ENCODE measurements at regions not wholly inside any gene's neighbourhood (a gene's known extent, or its start where the extent isn't known, plus 50 kb on each side); places are given as distances from the start of the nearest gene placed in this dataset.
"Not testable (repeated sequence)": the region's sequence is repeated elsewhere in the genome, so short reads cannot be mapped to it uniquely, and the experiment has no call there.

DNA sequence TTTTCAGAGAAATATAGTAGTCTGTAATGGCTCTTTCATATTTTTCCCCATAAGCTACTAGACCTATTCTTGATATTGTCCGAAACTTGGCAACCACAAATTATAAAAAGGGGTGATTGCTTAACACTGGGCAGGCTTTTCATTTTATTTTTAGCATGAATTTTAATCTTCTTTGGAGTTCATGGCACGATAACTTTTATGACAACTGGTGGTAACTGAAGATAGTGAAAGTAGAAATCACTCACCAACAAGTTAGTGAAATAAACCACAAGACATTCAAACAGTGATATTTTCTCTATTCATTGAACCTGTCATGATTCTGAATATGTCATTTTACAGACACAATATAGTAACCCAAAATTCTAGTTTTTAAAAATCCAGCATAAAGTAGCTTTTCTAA, 213.9 kb downstream of the PRDM9 start:
- no peak for DNase-seq (ENCODE audit: low read depth)

DNA sequence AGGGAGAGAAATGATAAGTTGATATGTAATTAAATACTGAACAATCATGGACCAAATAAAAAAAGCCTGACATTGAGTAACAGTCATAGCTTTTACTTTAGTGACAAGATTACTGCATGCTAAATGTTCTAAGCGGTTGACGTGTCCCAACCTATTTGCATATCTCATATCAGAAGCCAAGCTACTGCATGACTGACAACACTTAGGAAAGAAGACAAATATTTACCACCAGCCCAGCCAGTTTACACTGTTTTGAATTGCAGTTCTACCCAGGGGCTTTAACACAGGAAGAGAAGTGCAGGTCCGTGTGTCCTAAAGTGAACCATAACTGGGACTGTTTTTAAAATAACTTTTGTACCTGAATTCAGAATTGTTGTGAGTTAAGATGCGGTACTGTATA, 219.9 kb downstream of the PRDM9 start:
- no peak for DNase-seq (ENCODE audit: low read depth)

DNA sequence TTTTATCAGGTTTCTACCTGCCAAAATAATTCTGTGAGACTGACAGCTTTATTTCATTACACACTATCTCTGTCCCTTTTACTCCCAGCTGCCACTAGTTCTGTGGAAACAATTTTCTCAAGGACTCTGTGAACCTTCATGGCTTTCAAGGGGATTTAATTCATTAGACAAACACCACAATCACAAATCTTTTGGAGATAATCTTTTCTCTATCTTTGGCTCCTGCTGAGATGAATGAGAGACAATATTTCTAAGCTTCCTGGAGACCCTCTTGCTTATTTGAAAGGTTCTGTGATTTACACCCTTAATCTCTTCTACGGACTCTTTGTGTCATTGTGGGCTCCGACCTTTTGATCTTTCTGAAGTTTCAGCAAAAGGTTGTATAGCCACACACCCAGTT, 222.6 kb downstream of the PRDM9 start:
- no peak for DNase-seq (ENCODE audit: low read depth)

DNA sequence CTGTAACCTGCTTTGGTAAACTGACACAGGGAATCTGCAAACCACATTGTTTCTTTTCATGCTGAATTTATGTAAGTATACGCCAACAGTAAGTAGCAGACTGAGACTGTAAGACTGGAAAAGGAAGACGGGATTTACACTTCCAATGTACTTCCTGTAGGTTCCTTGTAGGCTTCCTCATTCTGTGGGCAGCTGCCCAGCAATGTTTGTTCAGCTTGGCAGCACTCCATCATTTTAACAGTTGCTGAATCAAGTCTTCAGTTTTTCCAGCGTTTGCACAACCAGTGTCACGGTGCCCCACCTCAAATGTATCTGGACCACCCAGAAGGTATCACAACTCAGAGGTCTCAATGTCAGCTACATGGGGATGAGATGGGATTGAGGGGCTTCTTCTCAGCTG, 232.6 kb downstream of the PRDM9 start:
- no peak for DNase-seq (ENCODE audit: low read depth)

DNA sequence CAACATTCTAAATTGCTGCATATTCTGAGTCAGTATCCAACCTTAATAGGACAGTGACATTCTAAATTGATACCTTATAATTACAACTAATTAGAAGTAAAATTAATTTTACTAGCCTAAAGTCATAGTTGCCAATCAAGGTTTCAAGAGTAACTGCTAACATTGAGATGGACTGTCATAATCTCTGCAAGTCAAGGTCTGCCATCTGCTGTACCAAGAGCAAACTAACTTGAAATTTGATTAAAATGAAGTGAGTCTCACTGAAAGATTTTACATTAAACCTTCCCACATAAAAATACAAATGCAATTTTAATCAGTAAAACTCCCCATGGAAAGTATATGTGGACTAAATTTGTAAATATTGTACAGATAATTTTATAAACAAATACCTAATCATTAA, 235.3 kb downstream of the PRDM9 start:
- DNase-seq (ENCODE audit: low read depth): no peak

DNA sequence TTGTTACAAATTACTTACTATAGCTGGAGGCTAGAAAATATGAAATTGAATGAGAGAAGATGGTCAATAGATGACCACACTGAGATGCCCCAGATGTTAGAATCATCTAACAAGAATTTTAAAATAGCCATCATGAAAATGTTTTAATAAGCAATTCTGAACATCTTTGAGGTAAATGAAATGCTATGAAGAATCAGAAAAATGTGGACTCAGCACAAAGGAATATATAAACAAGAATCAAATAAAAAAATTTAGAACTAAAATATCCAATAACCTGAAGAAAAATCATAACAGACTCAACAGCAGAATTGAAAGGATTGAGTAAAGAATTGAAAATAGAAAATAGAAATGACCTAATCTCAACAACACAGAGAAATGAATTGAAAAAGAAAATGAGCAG, 248.5 kb downstream of the PRDM9 start:
- DNase-seq (ENCODE audit: low read depth): no peak

DNA sequence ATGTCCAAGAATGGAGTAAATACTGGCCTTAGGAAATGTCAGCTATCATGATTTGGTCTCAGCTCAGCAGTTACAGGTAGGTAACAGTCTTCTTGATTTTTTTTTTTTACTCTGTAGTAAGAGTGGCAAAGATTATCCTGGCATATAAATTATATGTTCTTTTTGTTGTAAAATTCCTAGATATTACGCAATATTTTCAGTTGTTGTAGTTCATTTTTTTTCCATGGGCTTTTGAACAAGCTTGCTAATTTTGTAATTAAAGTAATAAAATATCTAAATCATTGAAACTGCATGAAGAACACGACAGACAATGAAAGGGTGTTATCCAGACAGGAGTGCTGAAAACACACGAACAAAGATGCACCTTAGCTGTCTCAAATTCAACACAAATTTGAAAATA, 249.4 kb downstream of the PRDM9 start:
- DNase-seq (ENCODE audit: low read depth): no peak

DNA sequence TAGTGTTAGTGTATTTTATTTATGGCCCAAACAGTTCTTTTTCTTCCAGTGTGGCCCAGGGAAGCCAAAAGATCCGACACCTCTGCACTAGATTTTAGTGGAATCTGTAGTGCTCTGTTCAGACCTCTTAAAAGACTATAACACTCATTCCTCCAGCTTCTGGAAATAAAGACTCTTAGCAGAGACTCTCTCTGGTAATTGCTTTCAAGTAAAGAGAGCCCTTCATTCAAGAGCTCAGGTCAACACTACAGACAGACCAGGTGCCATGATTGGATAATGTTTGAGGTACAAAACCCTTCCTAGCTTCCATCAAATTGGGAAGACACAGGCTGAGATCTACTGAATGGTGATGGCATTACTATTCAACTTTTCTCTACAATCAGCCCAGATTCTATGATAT, 255.8 kb downstream of the PRDM9 start:
- DNase-seq (ENCODE audit: low read depth): no peak

DNA sequence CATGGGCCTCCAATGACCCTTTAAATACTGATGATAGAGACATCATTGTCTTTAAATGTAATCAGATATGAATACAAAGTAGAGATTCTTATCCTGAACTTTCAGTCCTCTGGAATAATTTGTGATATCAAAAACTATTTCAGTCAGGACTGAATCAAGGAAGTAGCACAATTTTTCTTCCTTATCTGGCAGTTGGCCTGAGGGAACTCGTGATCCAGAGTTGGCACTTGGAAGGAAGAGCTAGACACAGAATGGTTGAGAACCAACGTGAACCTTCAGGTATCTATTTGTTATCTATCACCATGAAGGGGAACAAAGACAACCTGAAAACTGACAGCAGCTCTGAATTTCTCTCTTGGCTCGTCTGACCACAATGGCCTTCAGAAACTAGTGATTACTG, 269.3 kb downstream of the PRDM9 start:
- DNase-seq (ENCODE audit: low read depth): no peak

DNA sequence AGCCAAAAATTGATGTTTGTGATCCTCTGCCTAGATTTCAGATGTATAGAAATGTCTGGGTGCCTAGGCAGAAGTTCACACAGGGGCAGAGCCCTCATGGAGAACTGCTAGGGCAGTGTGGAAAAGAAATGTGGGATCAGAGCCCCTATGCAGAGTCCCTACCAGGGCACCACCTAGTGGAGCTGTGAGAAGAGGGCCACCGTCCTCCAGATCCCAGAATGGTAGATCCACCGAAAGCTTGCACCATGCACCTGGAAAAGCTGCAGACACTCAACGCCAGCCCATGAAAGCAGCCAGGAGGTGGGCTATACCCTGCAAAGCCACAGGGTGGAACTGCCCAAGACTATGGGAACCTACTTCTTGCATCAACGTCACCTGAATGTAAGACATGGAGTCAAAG, 292.9 kb downstream of the PRDM9 start:
- DNase-seq (ENCODE audit: low read depth): not testable (repeated sequence)

DNA sequence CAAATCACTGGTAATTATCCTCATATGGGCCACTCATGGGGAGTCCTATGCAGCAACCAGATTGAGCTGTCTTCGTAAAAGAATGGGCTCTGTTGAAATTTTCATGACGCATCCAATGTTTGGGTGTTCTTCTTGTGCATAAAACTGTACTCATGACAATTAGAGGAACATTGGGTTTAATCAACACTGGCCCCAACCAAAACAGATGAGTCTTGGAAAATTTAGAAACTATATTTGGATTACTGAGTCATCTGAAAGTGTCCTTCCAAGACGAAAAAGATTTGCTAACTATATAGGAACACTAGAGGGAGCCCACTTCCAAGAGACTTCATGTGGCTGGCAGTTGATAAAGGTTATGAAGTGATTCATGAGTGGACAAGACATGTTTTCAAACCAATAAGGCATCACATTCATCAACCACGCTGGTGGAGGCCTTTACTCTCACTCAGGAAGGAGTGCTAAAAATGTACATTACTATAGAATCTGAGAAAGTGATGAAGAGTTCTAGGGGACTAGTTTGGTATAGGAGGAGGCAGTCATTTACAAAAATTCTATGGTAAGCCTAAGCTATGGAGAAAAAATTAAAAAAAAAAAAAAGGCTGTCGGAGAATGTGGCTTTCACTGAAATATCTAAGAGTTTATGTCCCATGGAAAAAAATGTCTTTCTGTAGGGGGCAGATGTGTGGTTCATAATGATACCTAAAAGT, 313.5 kb downstream of the PRDM9 start:
- DNase-seq (ENCODE audit: low read depth): peak; percentile 15

DNA sequence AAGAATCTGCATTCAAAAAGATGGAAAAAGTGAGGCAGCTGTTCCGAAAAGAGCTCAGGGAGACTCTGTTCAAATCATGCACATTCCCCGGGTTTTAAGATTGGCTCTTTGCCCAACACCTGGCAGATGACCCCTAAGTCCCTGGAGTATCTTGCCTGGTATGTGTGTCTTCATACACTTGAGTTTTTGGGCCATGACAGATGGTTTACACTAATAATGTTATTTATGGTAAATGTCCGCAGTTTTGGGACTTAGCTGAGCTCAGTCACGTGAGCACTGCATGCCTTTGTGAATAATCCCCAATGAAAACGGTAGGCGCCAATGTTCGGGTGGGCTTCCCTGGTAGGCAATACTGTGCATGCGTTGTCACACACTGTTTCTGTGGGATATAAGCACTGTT, 316.1 kb downstream of the PRDM9 start:
- DNase-seq (ENCODE audit: low read depth): no peak

DNA sequence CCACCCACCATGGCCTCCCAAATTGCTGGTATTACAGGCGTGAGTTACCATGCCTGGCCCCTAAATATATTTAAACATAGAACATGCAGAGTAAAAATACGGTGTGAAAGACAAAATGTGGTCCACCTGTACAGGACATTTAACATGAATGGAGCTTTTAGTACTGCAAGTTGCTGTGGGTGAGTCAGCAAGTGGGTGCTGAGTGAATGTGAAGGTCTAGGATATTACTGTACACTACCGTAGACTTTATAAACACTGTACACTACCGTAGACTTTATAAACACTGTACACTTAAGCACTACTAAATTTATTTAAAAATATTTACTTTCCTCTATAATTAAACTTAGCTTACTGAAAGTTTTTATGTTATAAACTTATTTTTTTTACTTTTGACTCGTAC, 317.8 kb downstream of the PRDM9 start:
- DNase-seq (ENCODE audit: low read depth): no peak

DNA sequence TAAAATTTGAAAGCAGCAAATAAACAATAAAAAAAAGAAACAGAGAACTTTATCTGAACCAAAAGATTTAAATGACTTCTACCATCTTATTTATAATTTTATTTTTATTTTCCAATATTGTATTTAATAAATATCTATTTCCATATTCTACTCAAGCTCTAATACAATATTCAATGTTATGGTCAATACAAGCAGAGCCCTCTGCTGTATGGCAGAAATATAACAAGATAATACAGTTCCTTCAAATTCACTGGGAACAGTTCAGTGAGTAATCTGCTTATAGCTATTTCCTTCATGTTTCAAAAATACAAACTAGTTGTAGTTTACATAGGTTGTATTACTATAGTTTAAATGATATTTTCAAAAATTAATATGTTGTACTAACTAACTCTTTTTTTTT, 332.7 kb downstream of the PRDM9 start:
- no peak for DNase-seq (ENCODE audit: low read depth)

DNA sequence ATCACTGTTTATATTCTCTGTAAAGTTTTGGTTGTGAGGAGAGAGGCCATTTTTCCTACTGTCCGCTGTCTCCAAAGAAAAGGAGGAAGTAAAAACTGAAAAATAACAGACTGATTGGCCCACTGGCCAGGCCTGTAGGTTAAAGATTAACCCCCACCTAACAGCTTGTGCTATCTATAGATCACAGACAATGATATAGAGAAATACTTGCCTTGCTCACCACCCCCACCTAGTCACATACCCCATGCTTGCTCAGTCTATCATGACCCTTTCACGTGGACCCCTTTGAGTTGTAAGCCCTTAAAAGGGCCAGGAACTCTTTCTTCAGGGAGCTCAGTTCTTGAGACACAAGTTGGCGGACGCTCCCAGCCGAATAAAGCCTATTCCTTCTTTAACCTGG, 357.4 kb downstream of the PRDM9 start:
- DNase-seq (ENCODE audit: low read depth): no peak

DNA sequence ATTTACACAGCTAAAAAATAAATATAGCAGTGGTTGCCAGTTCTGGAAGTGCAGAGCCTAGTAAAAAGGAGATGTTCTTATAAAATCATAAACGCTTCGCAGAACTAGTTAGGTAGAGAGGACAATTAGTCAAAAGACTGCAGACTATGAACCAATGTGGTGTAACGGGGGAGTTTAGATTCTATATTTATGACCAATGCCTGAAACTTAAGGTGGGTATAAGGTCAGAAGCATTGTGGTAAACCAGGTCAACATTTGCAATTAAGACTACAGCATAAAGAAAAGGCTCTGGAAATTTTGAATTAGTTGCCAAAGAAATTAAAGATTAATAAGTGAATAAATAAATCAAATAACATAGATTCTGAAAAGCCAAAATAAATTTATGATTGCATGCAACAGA, 370.4 kb downstream of the PRDM9 start:
- DNase-seq (ENCODE audit: low read depth): no peak

DNA sequence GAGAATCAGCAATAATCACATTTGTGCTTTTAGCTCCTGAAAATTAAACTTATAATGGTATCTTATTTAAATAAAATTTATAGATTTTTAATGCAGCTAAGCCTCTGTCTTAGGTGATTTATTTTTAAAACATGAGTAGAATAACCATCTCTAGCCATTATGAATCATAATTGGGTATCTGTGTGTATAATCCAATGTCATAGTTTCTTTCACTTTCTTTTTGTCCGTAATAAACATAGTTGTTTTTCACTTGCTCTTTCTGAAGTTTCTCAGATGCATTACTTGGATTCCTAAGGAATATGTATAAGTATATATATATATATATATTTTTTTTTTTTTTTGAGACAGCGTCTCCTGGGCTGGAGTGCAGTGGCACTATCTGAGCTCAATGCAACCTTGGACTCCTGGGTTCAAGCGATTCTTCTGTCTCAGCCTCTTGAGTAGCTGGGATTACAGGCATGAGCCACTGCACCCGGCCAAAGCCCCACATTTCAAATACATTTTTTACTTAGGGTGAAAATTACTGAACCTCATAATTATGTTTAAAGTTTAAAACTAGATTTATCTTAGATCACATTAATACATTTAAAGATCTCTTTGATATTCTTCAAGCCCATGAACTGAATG, 377.1 kb downstream of the PRDM9 start:
- no peak for DNase-seq (ENCODE audit: low read depth)

DNA sequence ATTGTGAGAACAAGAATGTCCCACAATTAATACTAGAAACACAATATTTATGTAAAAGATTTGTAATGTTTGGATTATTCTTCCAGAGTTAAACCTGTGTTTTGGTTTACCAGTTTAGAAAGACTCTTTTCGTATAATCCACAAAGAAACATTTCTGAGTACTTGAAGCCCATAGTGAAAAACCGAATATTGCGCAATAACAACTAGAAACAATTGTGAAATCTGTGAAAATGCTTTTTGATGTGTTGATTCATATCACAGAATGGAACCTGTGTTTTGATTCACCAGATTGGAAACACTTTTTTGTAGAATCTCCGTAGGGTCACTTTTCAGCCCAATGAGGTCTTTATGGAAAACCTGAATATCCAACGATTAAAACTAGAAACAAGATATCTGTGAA, 386.2 kb downstream of the PRDM9 start:
- no peak for DNase-seq (ENCODE audit: low read depth)

DNA sequence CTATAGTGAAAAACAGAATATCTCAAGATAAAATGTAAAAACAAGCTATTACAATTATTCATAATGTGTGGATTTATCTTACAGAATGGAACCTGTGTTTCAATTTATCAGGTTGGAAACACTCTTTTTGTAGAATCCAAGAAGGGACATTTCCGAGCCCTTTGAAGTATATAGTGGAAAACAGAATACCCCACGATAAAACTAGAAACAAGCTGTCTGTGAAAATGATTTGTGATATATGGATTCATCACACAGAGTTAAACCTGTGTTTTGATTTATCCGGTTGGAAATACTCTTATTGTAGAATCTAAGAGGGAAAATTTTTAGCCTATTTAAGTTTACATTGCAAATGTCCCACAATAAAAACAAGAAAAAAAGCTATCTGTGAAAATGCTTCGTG, 388.2 kb downstream of the PRDM9 start:
- DNase-seq (ENCODE audit: low read depth): no peak

DNA sequence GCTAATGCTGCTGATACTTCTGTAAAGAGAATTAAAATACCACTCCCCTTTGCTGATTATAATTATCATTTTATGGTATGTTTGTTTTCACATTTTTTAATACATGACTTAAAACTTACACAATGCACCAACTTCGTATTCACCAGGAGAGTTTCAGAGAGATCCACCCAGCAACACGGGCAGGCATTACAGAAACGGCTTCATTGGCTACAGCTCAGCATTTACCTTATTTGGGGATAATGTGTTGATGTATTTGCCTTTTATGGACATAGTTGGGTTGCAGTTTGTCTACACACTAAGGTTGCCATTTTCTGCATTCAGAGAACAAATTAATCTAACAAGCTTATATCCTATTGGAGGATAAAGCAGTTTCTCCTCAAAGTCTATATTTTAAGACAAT, 423.6 kb downstream of the PRDM9 start:
- DNase-seq (ENCODE audit: low read depth): no peak

DNA sequence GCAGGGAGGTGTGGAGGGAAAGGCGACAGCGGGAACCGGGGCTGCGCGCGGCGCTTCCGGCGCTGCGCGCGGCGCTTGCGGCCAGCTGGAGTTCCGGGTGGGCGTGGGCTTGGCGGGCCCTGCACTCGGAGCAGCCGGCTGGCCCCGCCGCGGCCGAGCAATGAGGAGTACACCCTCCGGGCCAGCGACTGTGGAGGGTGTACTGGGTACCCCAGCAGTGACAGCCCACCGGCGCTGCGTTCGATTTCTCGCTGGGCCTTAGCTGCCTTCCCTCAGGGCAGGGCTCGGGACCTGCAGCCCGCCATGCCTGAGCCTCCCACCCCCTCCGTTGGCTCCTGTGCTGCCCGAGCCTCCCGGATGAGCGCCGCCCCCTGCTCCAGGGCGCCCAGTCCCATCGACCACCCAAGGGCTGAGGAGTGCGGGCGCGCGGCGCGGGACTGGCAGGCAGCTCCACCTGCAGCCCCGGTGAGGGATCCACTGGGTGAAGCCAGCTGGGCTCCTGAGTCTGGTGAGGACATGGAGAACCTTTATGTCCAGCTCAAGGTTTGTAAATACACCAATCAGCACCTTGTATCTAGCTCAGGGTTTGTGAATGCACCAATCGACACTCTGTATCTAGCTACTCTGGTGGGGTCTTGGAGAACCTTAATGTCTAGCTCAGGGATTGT, 444.0 kb downstream of the PRDM9 start:
- not testable (repeated sequence) for DNase-seq (ENCODE audit: low read depth)

DNA sequence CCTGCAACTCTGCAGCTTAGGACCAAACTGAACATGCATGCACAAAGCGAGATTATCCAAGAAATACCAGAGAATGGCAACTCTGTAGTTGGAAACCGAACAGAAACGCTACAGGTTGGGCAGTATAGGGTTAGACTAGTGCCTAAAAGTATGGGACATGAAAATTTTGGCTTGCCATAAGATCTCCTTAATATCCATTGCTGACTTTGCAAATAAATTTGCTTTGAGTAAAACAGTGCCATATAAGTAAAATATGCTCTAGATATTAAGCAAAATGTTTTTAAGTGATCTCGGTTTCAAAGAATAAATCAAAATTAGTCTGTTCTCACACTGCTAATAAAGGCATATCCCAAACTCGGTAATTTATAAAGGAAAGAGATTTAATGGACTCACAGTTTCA, 456.0 kb downstream of the PRDM9 start:
- DNase-seq (ENCODE audit: low read depth): no peak

DNA sequence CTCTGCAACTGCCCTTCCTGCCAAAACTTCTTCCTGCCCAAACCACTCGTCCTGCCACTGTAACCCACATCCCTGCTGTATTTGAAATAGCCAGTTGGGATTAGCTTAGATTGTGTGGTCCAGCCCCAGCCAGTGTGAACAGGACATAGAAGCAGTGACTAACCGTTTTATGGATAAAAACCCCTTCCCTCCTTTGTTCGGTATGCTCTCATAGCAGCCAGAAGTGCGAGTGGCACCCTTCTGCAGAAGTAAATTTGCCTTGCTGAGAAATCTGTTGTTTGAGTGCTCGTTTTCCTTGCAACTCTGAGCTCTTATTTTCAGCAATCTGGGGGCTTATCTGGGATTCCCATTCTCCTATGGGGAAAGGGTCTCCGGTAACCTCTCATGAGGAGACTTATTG, 470.0 kb downstream of the PRDM9 start:
- no peak for DNase-seq (ENCODE audit: low read depth)

DNA sequence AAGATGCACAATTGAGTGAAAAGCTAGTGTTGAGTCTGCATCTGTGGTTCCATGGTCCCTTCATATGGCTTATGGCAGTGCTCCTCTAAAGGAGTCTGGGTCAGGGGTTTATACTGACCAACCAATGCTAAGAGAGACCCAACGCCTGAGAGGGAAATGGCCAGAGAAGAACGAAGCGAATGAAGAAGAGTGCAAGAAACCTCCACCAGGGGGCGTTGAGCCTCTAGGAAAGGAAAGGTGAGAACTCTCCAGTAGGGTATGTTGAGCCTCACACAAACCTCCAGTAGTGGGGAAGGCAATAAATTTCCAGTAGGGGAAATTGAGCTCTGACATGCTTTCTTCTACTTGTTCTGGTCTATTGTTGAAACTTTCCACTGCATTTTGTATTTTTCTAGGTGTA, 470.6 kb downstream of the PRDM9 start:
- no peak for DNase-seq (ENCODE audit: low read depth)

Data from non-pigmented ciliary epithelial cell (primary cell).